ENCODE measurements at regions not wholly inside any gene's neighbourhood (a gene's known extent, or its start where the extent isn't known, plus 50 kb on each side); places are given as distances from the start of the nearest gene placed in this dataset.

DNA sequence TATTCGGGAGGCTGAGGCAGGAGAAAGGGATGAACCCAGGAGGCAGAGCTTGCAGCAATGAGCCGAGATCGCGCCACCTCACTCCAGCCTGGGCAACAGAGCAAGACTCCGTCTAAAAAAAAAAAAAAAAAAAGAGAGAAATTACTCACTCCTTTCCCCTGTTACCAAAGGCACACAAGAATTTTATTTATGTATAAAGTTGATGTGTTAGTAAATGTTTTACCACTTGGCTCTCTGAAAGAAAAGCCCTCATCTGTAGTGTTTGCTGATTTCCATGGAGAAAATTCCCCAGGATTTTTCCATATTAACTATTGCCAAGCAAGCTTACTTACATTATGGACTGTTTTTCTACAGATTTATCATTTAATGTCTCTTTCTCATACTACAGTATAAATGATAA lies 142.1 kb upstream of the PABPC4L start:
- DNase-seq (ENCODE audit: low read depth): no peak
- TF ChIP-seq, protein P1, sequence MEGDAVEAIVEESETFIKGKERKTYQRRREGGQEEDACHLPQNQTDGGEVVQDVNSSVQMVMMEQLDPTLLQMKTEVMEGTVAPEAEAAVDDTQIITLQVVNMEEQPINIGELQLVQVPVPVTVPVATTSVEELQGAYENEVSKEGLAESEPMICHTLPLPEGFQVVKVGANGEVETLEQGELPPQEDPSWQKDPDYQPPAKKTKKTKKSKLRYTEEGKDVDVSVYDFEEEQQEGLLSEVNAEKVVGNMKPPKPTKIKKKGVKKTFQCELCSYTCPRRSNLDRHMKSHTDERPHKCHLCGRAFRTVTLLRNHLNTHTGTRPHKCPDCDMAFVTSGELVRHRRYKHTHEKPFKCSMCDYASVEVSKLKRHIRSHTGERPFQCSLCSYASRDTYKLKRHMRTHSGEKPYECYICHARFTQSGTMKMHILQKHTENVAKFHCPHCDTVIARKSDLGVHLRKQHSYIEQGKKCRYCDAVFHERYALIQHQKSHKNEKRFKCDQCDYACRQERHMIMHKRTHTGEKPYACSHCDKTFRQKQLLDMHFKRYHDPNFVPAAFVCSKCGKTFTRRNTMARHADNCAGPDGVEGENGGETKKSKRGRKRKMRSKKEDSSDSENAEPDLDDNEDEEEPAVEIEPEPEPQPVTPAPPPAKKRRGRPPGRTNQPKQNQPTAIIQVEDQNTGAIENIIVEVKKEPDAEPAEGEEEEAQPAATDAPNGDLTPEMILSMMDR (IDR thresholded peaks at IDR 0.05; ENCODE audit: control insufficient read depth, extremely low read depth, insufficient read depth): no peak
- no peak overlapping the region for H3K4me3 ChIP-seq (ENCODE audit: low read depth, low read length)

DNA sequence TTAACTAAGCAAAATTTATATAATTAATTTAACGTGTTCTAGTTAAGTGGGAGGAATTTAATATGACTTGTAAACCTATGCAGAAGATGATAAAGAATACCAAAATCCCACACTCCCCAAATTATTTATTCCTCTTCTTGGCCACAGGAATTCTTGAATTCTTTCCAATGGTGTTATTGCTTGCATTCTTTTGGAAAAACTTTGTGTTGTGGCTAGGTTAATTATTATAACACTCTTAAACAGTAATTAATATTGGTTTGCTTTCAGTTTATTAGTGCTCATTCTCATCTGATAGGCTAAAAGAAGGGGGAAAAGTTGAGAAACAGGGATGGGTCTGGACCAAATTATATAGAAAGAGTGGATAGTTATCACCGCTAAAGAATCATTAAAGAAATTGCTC lies 141.5 kb upstream of the PABPC4L start:
- no peak overlapping the region for H3K4me3 ChIP-seq (ENCODE audit: low read depth, low read length)
- TF ChIP-seq, protein P1 (IDR thresholded peaks at IDR 0.05; ENCODE audit: control insufficient read depth, extremely low read depth, insufficient read depth): no peak
- no peak for DNase-seq (ENCODE audit: low read depth)

- no peak for DNase-seq (ENCODE audit: low read depth)
- no peak overlapping the region for H3K4me3 ChIP-seq (ENCODE audit: low read depth, low read length)
- TF ChIP-seq, protein P1 (IDR thresholded peaks at IDR 0.05; ENCODE audit: control insufficient read depth, extremely low read depth, insufficient read depth): no peak
Measured at GRCh38 chr4:134337574-134337973, 136.0 kb upstream of the PABPC4L start.

GRCh38 chr4:134328741-134329140 lies 127.2 kb upstream of the PABPC4L start:
- H3K4me3 ChIP-seq (ENCODE audit: low read depth, low read length): no peak overlapping the region
- DNase-seq (ENCODE audit: low read depth): no peak
- TF ChIP-seq, protein P1 (IDR thresholded peaks at IDR 0.05; ENCODE audit: control insufficient read depth, extremely low read depth, insufficient read depth): no peak

- TF ChIP-seq, protein P1 (IDR thresholded peaks at IDR 0.05; ENCODE audit: control insufficient read depth, extremely low read depth, insufficient read depth): no peak
- no peak overlapping the region for H3K4me3 ChIP-seq (ENCODE audit: low read depth, low read length)
- no peak for DNase-seq (ENCODE audit: low read depth)
Measured at GRCh38 chr4:134327274-134328122, 125.9 kb upstream of the PABPC4L start.

DNA sequence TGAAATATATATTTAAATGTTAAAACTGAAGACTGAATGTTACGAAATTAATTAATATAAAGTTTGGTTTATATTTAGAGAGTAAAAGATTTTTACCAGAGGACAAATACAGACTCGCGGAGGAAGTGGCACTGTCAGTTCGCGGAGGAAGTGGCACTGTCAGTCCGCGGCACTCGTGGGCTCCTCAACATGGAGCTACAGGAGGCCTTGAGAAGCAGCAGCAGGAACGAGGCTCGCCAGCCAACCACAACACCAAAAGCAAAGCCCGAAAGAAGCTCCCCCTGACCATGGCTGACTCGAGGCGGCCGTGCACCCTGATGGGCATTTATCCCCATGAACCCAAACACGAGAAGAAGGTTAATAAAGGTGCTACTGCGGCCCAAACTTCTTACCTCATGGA lies 125.3 kb upstream of the PABPC4L start:
- TF ChIP-seq, protein P1 (IDR thresholded peaks at IDR 0.05; ENCODE audit: control insufficient read depth, extremely low read depth, insufficient read depth): no peak
- no peak for DNase-seq (ENCODE audit: low read depth)
- no peak overlapping the region for H3K4me3 ChIP-seq (ENCODE audit: low read depth, low read length)

- H3K4me3 ChIP-seq (ENCODE audit: low read depth, low read length): no peak overlapping the region
- TF ChIP-seq, protein P1 (IDR thresholded peaks at IDR 0.05; ENCODE audit: control insufficient read depth, extremely low read depth, insufficient read depth): no peak
- no peak for DNase-seq (ENCODE audit: low read depth)
Measured at GRCh38 chr4:134324179-134324578, 122.6 kb upstream of the PABPC4L start.

Measured in LNCaP clone FGC (cell line).